ENCODE measurements at regions not wholly inside any gene's neighbourhood (a gene's known extent, or its start where the extent isn't known, plus 50 kb on each side); places are given as distances from the start of the nearest gene placed in this dataset.
A peak's percentile ranks its signal among the peaks of the same experiment; 100 is the strongest.

- intact Hi-C loops (cut with DNase I), result no loop called here
Measured at GRCh38 chr12:69117566-69118266, 121.7 kb upstream of the CPSF6 start.

GRCh38 chr12:69118516-69118915 lies 120.9 kb upstream of the CPSF6 start:
- intact Hi-C loops (cut with DNase I), result no loop called here
- DNase-seq (ENCODE audit: low spot score), result no peak

More at GRCh38 chr12:69117566-69118266, 121.7 kb upstream of the CPSF6 start:
- no peak for DNase-seq (ENCODE audit: low spot score)

GRCh38 chr12:69119770-69120169 lies 119.6 kb upstream of the CPSF6 start:
- no peak for DNase-seq (ENCODE audit: low spot score)
- intact Hi-C loops (cut with DNase I), result no loop called here

GRCh38 chr12:69120354-69120753 lies 119.0 kb upstream of the CPSF6 start:
- DNase-seq (ENCODE audit: low spot score), result no peak
- intact Hi-C loops (cut with DNase I), result no loop called here

GRCh38 chr12:69123311-69123710 lies 116.1 kb upstream of the CPSF6 start:
- intact Hi-C loops (cut with DNase I), result no loop called here
- DNase-seq (ENCODE audit: low spot score), result no peak

- intact Hi-C loops (cut with DNase I), result no loop called here
- no peak for DNase-seq (ENCODE audit: low spot score)
Measured at GRCh38 chr12:69123919-69124638, 115.3 kb upstream of the CPSF6 start.

GRCh38 chr12:69129017-69129416 lies 110.4 kb upstream of the CPSF6 start:
- intact Hi-C loops (cut with DNase I), result no loop called here
- DNase-seq (ENCODE audit: low spot score), result no peak

- DNase-seq (ENCODE audit: low spot score), result no peak
- intact Hi-C loops (cut with DNase I), result no loop called here
Measured at GRCh38 chr12:69129564-69129963, 109.8 kb upstream of the CPSF6 start.

GRCh38 chr12:69130064-69130463 lies 109.3 kb upstream of the CPSF6 start:
- intact Hi-C loops (cut with DNase I), result no loop called here
- no peak for DNase-seq (ENCODE audit: low spot score)

- intact Hi-C loops (cut with DNase I), result no loop called here
- DNase-seq (ENCODE audit: low spot score), result no peak
Measured at GRCh38 chr12:69131077-69131476, 108.3 kb upstream of the CPSF6 start.

GRCh38 chr12:69136931-69137613 lies 102.3 kb upstream of the CPSF6 start:
- DNase-seq (ENCODE audit: low spot score), result no peak
- intact Hi-C loops (cut with DNase I), result no loop called here

- intact Hi-C loops (cut with DNase I), result no loop called here
- no peak for DNase-seq (ENCODE audit: low spot score)
Measured at GRCh38 chr12:69141074-69141473, 98.3 kb upstream of the CPSF6 start.

- intact Hi-C loops (cut with DNase I), result no loop called here
Measured at GRCh38 chr12:69149270-69149669, 90.1 kb upstream of the CPSF6 start.

GRCh38 chr12:69150083-69150795 lies 89.1 kb upstream of the CPSF6 start:
- no peak for DNase-seq (ENCODE audit: low spot score)
- intact Hi-C loops (cut with DNase I), result no loop called here

More at GRCh38 chr12:69149270-69149669, 90.1 kb upstream of the CPSF6 start:
- no peak for DNase-seq (ENCODE audit: low spot score)

- no peak for DNase-seq (ENCODE audit: low spot score)
- intact Hi-C loops (cut with DNase I), result no loop called here
Measured at GRCh38 chr12:69150796-69151127, 88.6 kb upstream of the CPSF6 start.

- intact Hi-C loops (cut with DNase I), result no loop called here
- no peak for DNase-seq (ENCODE audit: low spot score)
Measured at GRCh38 chr12:69151254-69151764, 88.1 kb upstream of the CPSF6 start.

- no peak for DNase-seq (ENCODE audit: low spot score)
- intact Hi-C loops (cut with DNase I), result no loop called here
Measured at GRCh38 chr12:69154585-69155363, 84.6 kb upstream of the CPSF6 start.

- intact Hi-C loops (cut with DNase I), result no loop called here
- peak; percentile 95 for DNase-seq (ENCODE audit: low spot score)
Measured at GRCh38 chr12:69157023-69157655, 82.2 kb upstream of the CPSF6 start.

GRCh38 chr12:69161829-69162228 lies 77.5 kb upstream of the CPSF6 start:
- intact Hi-C loops (cut with DNase I), result no loop called here

More at GRCh38 chr12:69161829-69162228, 77.5 kb upstream of the CPSF6 start:
- DNase-seq (ENCODE audit: low spot score), result no peak
